ENCODE measurements at regions not wholly inside any gene's neighbourhood (a gene's known extent, or its start where the extent isn't known, plus 50 kb on each side); places are given as distances from the start of the nearest gene placed in this dataset.

GRCh38 chr2:150866431-150866830 lies 379.0 kb upstream of the RND3 start:
- TF ChIP-seq EZH2 (IDR thresholded peaks at IDR 0.05; ENCODE audit: borderline replicate concordance, low read depth, low read length, severe bottlenecking) (no peak), CTCF (IDR thresholded peaks at IDR 0.05; ENCODE audit: extremely low read depth in 1 of 2, insufficient read depth in 1 of 2, low read depth in 1 of 2, low read length in 2 of 2) (no peak), POLR2A (IDR thresholded peaks at IDR 0.05; ENCODE audit: low read depth, low read length) (no peak), MYC (IDR thresholded peaks at IDR 0.05; ENCODE audit: low read depth, low read length) (no peak), POLR2AphosphoS5 (IDR thresholded peaks at IDR 0.05; ENCODE audit: insufficient read depth, low read depth, low read length) (no peak), JUN (IDR thresholded peaks at IDR 0.05; ENCODE audit: borderline replicate concordance, insufficient read depth, insufficient read length, low read depth) (no peak), FOS (IDR thresholded peaks at IDR 0.05; ENCODE audit: borderline replicate concordance, insufficient read depth, low read length) (no peak), MAX (IDR thresholded peaks at IDR 0.05; ENCODE audit: insufficient read depth, insufficient read length) (no peak), GATA2 (IDR thresholded peaks at IDR 0.05; ENCODE audit: insufficient read depth, insufficient read length, low read depth, low read length) (no peak)

Measured in endothelial cell of umbilical vein (primary cell).